CD4-positive, alpha-beta T cell treated with Interleukin-12 subunit alpha and Interleukin-12 subunit beta, for 1 hour (primary cell): ENCODE measurements at regions not wholly inside any gene's neighbourhood (a gene's known extent, or its start where the extent isn't known, plus 50 kb on each side); places are given as distances from the start of the nearest gene placed in this dataset.

Source experiments
- DNase-seq: peaks from one replicate; pipeline ENCODE4 v3.0.0-alpha.2; 2020

- DNase-seq = no peak
Measured at GRCh38 chr12:18975933-18976332, 153.6 kb upstream of the PLEKHA5 start.

- no peak for DNase-seq
Measured at GRCh38 chr12:18979401-18980126, 150.0 kb upstream of the PLEKHA5 start.

DNA sequence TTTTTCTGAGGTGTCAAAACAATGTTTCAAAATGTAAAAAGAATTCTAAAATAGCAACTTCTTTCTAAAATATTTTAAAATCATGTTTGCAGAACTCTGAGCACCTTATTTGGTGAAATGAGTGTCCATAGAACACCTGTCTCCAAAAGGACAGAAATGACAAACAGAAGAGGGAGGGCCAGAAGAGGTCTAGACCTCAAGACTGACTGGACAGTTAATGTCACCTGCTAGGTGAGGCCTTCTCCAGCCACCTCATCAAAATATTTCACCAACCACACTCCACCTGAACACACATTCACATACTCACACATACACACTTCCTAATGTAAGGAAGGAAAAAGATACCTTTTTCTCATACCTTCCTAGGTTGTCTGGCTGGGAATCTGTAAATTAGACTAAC, 147.8 kb upstream of the PLEKHA5 start:
- DNase-seq = no peak

- DNase-seq = no peak
Measured at GRCh38 chr12:18982226-18982949, 147.1 kb upstream of the PLEKHA5 start.

DNA sequence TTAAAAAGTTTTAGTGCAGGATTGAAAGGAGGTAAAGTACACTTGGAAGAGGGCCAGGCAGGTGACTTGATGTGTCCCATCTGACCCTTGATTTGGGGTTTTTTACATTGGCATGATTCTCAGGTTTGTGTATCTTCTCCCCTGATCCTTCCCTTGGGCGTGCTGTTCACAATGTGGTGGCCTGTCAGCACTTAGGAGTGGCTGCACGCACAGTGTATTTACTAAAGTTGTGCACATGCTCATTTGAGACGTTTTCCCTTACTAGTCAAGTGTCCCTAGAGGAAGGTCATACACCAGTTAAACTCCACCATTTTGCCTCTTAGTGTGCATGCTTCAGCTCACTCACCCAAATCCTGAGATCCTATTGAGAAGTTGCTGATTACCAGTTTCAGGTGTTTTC, 145.7 kb upstream of the PLEKHA5 start:
- no peak for DNase-seq

GRCh38 chr12:18990856-18991255, 138.7 kb upstream of the PLEKHA5 start:
- DNase-seq = no peak

DNA sequence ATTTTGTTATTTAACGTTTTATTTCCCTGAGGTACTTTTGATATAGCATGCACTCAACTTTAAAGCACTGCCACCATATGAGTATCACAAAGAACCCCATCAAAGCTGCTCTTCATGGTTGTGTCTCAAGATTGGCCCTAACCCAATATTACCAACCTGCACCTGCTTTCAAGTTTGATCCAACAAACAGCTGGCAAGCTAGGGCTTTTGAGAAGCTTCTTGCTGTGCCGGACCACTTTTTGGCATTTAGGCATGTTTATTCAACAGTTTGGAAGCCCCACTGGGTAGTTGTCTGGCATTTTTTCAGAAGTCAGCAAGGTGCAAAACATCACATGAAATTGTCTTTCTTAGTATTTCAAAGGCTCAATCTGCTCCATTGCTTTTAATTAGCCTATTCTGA, 137.2 kb upstream of the PLEKHA5 start:
- no peak for DNase-seq

- DNase-seq = no peak
Measured at GRCh38 chr12:18998343-18999261, 130.9 kb upstream of the PLEKHA5 start.

GRCh38 chr12:19000836-19001235, 128.7 kb upstream of the PLEKHA5 start:
- DNase-seq = no peak

DNA sequence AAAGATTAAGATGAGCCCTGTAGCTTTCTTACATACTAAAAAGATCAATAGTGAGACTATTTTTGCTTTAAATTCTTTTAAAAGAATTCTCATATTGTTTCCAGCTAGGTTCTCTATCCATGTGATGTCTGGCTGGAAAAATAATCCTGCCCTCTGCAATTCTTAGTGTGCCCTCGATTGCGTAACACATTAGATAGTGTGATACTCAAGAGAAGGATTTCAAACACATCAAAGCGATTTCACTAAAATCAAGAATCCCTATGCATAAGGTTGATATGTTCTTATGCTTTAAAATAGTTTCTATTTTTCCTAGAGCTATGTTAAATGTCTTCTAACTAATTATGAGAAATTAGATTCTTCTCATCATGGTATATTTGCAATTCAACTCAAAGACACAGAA, 127.3 kb upstream of the PLEKHA5 start:
- no peak for DNase-seq

DNA sequence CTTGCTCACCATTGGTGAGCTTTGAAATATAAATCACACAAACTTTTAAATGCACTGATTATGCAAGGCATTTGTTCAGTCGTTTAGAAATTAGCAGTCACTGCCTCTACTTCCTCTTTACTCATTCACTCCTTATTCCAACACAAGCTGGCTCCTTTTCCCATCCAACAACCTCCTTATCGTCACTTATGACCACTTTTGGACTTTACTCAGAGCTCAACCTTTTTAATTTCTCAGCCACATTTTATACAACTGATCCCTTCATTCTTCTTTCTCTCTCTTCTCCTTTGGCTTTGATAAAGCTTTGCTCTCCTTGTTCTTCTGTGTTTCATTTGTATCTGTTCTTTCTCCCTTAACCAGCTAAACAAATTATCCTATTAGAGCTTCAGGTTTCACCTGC, 126.4 kb upstream of the PLEKHA5 start:
- DNase-seq = no peak

DNA sequence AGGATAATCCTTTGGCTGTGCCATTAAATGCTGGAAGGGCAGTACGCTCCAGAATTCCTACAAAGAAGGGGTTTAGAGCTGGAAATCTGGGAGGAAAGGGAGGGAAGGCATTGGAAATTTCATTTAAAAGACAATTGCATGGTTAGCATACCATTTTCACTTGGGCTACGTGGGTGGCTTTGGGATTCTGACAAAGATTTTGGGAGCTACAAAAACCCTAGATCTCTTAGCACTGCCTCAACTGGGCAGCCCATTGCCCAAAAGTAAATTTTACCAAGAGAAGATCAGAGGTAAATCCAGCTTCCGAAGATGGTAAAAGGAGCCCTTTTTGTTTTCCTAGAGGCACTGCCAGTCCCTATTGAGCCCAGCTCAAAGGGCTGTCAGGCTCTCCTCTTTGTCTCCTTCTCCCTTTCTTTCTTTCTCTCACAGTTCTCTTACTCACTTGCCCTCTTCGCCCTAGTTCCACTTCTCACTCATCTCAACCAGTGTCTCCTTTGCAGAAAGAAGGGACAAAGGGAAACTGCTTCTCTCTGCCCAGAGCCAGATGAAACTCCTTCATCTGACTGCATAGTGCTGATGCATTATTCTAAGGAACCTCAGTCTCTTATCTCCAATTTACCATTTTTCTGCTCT, 125.4 kb upstream of the PLEKHA5 start:
- no peak for DNase-seq

DNA sequence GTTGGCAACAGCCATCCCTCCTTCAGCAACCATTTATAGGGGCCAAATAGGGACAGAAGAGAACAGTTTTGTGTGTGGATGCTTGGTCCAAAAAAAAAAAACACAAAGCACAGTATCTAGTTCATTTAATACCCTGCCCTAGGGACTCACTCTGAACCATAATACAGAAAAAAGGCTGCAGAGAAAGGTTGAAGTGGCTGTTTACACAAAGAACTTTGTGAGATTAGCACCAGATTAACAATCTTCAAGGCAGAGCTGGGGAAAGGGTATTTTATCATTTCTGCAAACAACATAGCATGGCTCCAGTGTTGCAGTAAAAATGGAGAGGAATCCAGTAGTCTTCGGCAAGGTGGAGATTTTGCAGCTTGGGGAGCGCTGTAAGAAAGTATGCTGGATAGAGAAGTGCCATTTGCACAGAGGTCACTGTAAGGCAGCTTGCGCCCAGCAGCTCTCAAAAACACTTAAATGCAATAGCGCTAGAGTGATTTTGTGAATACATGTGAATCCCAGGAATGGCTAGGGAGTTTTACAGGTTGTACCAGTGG, 124.2 kb upstream of the PLEKHA5 start:
- no peak for DNase-seq

DNA sequence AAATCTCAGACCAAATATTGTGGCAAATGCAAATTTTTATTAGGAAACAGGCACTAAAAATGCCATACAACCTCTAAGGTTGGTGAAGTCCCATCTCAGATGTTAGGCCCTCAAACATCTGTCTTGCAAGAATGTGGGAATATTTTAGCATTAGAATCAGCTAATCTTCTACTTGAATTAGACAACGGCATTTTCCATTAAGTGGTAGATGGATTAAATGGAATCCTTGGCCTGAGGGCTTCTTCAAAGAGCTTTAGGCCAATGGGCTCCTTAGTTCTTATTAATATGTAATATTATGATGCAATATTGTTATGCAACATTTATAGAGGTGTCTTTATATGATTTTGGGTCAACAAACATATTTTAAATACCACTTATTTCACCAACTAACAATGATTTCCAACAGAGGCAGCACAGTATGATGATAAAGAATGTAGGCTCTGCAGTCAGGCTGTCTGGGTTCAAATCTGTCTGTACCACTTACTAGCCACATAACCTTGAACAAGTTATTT, 122.9 kb upstream of the PLEKHA5 start:
- no peak for DNase-seq

DNA sequence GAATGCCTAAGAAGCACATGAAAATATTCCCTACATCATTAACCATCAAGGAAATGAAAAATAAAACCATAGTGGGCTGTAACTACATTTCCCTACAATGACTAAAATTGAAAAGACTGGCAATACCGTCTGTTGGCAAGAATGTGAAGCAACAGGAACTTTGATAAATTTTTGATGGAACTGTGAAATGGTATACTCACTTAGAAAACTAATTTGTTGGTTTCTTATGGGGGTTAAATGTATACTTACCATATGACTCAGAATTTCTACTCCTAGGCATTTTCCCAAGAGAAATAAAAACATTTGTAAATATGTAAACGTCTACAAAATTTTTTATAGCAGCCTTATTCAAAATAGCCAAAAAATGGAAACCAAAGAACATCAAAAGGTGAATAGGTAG, 121.4 kb upstream of the PLEKHA5 start:
- DNase-seq = no peak

GRCh38 chr12:19010087-19010486, 119.4 kb upstream of the PLEKHA5 start:
- DNase-seq = no peak

- DNase-seq = no peak
Measured at GRCh38 chr12:19010726-19011125, 118.8 kb upstream of the PLEKHA5 start.

DNA sequence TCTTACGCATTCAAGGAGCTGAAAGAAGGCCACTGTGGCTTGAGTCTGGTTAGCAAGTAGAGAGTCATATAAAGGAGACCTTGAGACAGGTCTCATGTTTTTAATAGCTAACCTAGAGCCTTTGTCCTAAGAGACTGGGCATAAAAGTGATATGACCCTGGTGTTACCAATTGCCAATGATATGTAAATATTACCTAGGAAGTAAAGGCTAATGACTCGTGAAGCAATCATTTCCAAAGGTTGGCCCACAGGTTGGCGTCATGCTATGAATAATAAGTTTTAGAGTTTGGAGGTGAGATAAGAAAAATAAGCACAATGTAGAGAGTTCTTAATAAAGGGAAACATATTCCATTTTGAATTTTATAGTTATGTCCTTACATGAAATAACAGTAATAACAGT, 116.6 kb upstream of the PLEKHA5 start:
- no peak for DNase-seq

DNA sequence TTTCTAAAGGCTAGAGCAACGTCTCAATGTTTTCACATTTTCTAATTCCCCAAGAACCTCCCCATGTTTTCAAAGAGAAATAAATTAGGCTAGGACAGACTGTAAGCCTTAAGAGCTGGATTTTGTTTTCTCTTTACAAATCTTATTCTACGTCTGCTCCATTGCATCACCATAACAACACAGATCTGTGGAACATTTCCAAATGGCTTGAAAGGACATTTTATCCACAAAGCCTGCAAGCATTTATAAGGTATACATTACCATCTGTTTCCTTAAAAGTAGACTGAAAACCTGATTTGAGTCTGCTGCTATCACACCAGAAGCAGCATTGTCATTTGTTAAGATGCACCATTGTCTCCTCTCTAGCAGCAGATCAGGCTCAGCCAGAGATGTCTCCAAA, 115.3 kb upstream of the PLEKHA5 start:
- no peak for DNase-seq

GRCh38 chr12:19015285-19015684, 114.2 kb upstream of the PLEKHA5 start:
- DNase-seq = no peak

- no peak for DNase-seq
Measured at GRCh38 chr12:19018302-19018970, 111.1 kb upstream of the PLEKHA5 start.

DNA sequence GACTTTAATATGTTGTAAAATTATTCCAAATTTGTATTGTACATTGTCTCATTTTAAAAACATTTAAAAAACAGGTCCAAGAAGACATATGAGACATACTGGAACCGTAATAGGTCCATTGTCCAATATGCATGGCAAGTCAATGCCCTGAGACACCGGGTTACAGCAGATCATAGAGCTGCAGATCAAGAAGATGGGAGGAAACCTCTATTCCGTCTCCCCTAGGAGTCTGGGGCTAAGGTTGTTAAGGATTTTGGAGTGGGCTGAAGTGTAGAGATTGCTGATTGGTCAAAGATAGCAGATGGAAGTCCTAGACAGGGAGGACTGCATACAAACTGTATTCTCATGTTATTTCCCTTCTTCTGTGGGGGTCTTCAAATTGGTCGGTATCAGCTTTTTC, 108.3 kb upstream of the PLEKHA5 start:
- no peak for DNase-seq
